ENCODE measurements at regions not wholly inside any gene's neighbourhood (a gene's known extent, or its start where the extent isn't known, plus 50 kb on each side); places are given as distances from the start of the nearest gene placed in this dataset.

DNA sequence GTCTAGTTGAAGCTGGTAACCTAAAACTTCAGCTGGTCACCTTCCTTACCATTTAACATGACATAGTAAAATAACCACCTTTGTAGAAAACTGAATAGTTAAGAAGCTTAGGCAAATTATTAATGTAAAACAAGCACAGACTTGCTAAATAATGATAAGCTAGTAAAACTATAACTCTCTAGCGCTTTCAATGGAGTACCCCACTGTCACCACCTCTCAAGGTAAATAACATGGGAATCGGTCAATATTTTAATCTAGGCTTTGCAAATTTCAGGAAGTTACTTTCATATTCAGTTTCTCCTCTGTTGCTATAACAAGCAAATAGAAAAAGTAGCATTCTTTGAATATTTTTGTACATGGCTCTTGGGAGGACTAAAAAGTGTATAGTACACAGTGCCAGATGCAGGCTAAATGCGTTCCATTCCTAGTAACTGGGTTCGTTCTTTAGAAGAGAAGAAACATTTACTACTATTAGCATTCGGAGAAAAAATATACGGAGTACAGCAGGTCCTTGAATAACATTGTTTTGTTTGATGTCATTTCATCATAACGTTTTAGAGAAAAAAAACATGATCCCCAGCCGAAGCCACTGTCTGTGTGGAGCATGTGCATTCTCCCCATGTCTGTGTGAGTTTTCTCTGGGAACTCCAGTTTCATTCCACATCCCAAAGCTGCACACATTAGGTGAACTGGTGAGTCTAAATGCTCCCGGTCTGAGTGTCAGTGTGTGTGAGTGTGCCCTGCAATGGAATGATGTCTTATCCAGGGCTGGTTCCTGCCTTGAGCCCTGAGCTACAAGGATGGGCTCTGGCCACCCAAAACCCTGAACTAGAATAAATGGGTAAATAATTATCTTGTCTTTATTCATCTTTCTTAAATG lies 52.5 kb downstream of the EPRS1 start:
- H3K27me3 ChIP-seq: no peaks in the 10 kb centered on the region

DNA sequence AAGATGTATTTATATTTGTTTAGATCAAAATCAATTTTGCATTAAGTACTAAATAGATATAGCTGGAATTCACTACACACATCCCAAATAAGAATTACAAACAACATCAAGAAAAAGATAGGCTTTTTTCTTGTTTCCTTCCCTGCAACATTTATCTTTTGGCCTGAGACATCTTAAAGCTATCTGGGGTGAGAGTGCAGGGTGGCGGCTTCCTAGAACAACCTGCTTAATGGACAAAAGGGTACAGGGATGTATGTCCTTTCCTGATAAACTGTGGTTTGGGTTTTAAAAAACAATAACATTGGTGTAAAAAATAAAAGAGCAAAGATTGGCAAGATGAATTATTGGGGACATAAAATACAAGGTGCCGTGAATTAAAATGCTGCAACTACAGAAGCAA lies 54.4 kb downstream of the EPRS1 start:
- intact Hi-C loops (cut with DNase I; ENCODE audit: low total_unique reads) (no loop called here), in situ Hi-C loops (cut with MboI; ENCODE audit: low pct_ligation_motif_present in 1 of 4, low pct_unique_long_range_greater_than_20kb in 1 of 4, low sequenced_read_pairs in 3 of 4) (no loop called here)
- no peak overlapping the region for H3K27ac ChIP-seq
- WGBS, 2 donors (ENCODE audit: low coverage in 1 of 2): 95 to 100% methylated on average over 1 to 2 of the region's 2 CpGs
- no peak for DNase-seq
- no peaks in the 10 kb centered on the region for H3K27me3 ChIP-seq
- H3K4me3 ChIP-seq: no peak overlapping the region
- TF ChIP-seq EP300 (IDR thresholded peaks at IDR 0.05; ENCODE audit: low read depth): no peak
- no peak for TF ChIP-seq POLR2A (IDR thresholded peaks at IDR 0.05)
- TF ChIP-seq, protein P1, sequence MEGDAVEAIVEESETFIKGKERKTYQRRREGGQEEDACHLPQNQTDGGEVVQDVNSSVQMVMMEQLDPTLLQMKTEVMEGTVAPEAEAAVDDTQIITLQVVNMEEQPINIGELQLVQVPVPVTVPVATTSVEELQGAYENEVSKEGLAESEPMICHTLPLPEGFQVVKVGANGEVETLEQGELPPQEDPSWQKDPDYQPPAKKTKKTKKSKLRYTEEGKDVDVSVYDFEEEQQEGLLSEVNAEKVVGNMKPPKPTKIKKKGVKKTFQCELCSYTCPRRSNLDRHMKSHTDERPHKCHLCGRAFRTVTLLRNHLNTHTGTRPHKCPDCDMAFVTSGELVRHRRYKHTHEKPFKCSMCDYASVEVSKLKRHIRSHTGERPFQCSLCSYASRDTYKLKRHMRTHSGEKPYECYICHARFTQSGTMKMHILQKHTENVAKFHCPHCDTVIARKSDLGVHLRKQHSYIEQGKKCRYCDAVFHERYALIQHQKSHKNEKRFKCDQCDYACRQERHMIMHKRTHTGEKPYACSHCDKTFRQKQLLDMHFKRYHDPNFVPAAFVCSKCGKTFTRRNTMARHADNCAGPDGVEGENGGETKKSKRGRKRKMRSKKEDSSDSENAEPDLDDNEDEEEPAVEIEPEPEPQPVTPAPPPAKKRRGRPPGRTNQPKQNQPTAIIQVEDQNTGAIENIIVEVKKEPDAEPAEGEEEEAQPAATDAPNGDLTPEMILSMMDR (IDR thresholded peaks at IDR 0.05): no peak
- no peak for TF ChIP-seq POLR2AphosphoS5 (IDR thresholded peaks at IDR 0.05)
- no peaks in the 10 kb centered on the region for H3K9me3 ChIP-seq
- H3K4me1 ChIP-seq: peaks cover 0 to 7% (median 0%) of the 10 kb centered on the region in 4 donors
- peaks cover 0 to 33% (median 14%) of the 10 kb centered on the region in 4 donors for H3K36me3 ChIP-seq

More for the DNA sequence above, 52.5 kb downstream of the EPRS1 start:
- TF ChIP-seq, protein P1 (IDR thresholded peaks at IDR 0.05): no peak
- TF ChIP-seq POLR2AphosphoS5 (IDR thresholded peaks at IDR 0.05): no peak
- TF ChIP-seq POLR2A (IDR thresholded peaks at IDR 0.05): no peak
- no peak for TF ChIP-seq EP300 (IDR thresholded peaks at IDR 0.05; ENCODE audit: low read depth)
- H3K36me3 ChIP-seq: peaks cover 0 to 21% (median 9%) of the 10 kb centered on the region in 4 donors
- H3K4me3 ChIP-seq: no peak overlapping the region
- intact Hi-C loops (cut with DNase I; ENCODE audit: low total_unique reads) (no loop called here), in situ Hi-C loops (cut with MboI; ENCODE audit: low pct_ligation_motif_present in 1 of 4, low pct_unique_long_range_greater_than_20kb in 1 of 4, low sequenced_read_pairs in 3 of 4) (no loop called here)
- peaks cover 0 to 7% (median 0%) of the 10 kb centered on the region in 4 donors for H3K4me1 ChIP-seq
- DNase-seq: no peak
- no peaks in the 10 kb centered on the region for H3K9me3 ChIP-seq
- 87% methylated on average over 9 of the region's 9 CpGs for WGBS, 2 donors (ENCODE audit: low coverage in 1 of 2)
- H3K27ac ChIP-seq: no peak overlapping the region

DNA sequence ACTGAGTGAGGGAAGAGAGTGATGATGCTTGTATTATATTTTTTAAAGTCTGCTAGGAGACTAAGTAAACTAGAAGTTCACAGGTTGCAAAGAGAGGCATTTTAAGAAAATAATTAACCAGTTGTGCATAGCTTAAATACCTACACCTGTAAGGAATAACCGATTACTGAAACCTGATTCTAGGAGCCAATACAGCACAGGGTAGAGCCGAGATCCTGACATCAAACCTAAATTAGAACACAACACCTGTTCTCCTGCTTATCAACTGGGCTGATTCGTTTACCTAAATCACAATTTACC lies 54.8 kb downstream of the EPRS1 start:
- DNase-seq: no peak
- H3K4me1 ChIP-seq: peaks cover 0 to 7% (median 0%) of the 10 kb centered on the region in 4 donors
- in situ Hi-C loops (cut with MboI; ENCODE audit: low pct_ligation_motif_present in 1 of 4, low pct_unique_long_range_greater_than_20kb in 1 of 4, low sequenced_read_pairs in 3 of 4): no loop called here
- H3K27ac ChIP-seq: no peak overlapping the region
- H3K4me3 ChIP-seq: no peak overlapping the region
- no peaks in the 10 kb centered on the region for H3K9me3 ChIP-seq
- TF ChIP-seq EP300 (IDR thresholded peaks at IDR 0.05; ENCODE audit: low read depth): no peak
- TF ChIP-seq, protein P1 (IDR thresholded peaks at IDR 0.05): no peak
- no peak for TF ChIP-seq POLR2A (IDR thresholded peaks at IDR 0.05)
- TF ChIP-seq POLR2AphosphoS5 (IDR thresholded peaks at IDR 0.05): no peak
- intact Hi-C loops (cut with DNase I; ENCODE audit: low total_unique reads): no loop called here
- 41 to 46% methylated on average over 3 of the region's 3 CpGs for WGBS, 2 donors (ENCODE audit: low coverage in 1 of 2)
- peaks cover 0 to 33% (median 11%) of the 10 kb centered on the region in 4 donors for H3K36me3 ChIP-seq
- no peaks in the 10 kb centered on the region for H3K27me3 ChIP-seq

DNA sequence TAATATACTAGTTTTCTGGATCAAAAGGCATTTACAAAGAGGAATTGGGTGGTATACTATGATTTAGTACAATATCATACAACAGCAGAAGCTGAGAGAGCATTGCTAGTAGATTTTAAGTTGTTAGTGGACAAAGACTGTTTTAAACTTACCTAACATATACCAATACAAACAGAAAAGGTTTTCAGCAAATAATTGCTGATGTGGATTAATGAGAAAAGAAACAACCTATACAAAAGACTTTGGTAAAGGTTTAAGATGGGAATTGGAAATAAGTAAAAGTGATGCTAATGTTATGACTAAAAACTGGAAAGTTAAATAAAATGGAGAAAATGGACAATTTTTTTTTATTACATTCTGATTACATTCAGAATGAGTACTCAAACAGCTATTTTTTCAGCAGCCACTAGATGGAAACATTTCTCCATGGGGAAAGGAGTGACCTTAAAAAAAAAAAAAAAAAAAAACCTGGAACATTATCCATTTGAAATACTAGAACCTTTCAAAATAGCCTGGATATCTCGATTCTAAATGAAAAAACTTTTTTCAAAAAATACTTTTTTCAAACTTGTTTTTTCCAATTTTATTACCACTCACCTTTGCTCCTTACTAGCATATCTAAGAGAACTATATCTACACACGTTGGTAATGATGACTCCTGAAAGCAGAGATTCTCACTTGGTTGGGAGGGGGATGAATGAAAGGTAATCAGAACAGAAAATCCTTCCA lies 55.4 kb downstream of the EPRS1 start:
- in situ Hi-C loops (cut with MboI; ENCODE audit: low pct_ligation_motif_present in 1 of 4, low pct_unique_long_range_greater_than_20kb in 1 of 4, low sequenced_read_pairs in 3 of 4): no loop called here
- intact Hi-C loops (cut with DNase I; ENCODE audit: low total_unique reads): no loop called here
- H3K4me1 ChIP-seq: peaks cover 0 to 7% (median 0%) of the 10 kb centered on the region in 4 donors
- WGBS, 2 donors (ENCODE audit: low coverage in 1 of 2): 29 to 30% methylated on average over 2 of the region's 2 CpGs
- peaks cover 0 to 31% (median 9%) of the 10 kb centered on the region in 4 donors for H3K36me3 ChIP-seq
- H3K4me3 ChIP-seq: no peak overlapping the region
- no peak overlapping the region for H3K27ac ChIP-seq
- H3K9me3 ChIP-seq: no peaks in the 10 kb centered on the region
- H3K27me3 ChIP-seq: no peaks in the 10 kb centered on the region
- DNase-seq: no peak
- TF ChIP-seq, protein P1 (IDR thresholded peaks at IDR 0.05): peak; percentile 43 to 58 (median 52)
- TF ChIP-seq POLR2AphosphoS5 (IDR thresholded peaks at IDR 0.05): no peak
- no peak for TF ChIP-seq EP300 (IDR thresholded peaks at IDR 0.05; ENCODE audit: low read depth)
